Endothelial cell of umbilical vein (primary cell): ENCODE measurements at regions not wholly inside any gene's neighbourhood (a gene's known extent, or its start where the extent isn't known, plus 50 kb on each side); places are given as distances from the start of the nearest gene placed in this dataset.

Source experiments
- BruUV-seq: library from RNA; stranded (reverse); fragments of 400-500 nt; replicated peaks from 2 replicates; lab custom pipeline; 2021; lab: Mats Ljungman, UMichigan
- CTCF ChIA-PET: fragments of 300-600, 350-600 bp; sonication (Branson Sonifier 250); formaldehyde crosslinking; loops from one replicate; lab custom pipeline; 2021; ENCODE audit warnings: antibody characterized with exemption, inconsistent platforms; lab: Charles Lee
- POLR2A ChIA-PET: fragments of 300-600, 350-600 bp; sonication (Branson Sonifier 250); formaldehyde crosslinking; loops from one replicate; lab custom pipeline; 2021; ENCODE audit warnings: antibody characterized with exemption, inconsistent platforms; lab: Charles Lee
- DNase-seq: peaks from one replicate; pipeline ENCODE4 v3.0.0-alpha.2; 2011; ENCODE audit warnings: low read depth, low spot score
- FAIRE-seq: peaks from 2 replicates; lab custom pipeline; 2011; peaks lifted over from hg19 to GRCh38; lab: Jason Lieb, UNC
- H2AFZ ChIP-seq: 2 replicates; pipeline ENCODE4 v1.6.0; 2012; ENCODE audit warnings: low read depth, low read length, control low read depth, inconsistent platforms
- H3K27ac ChIP-seq: 2 replicates; pipeline ENCODE4 v1.5.1; 2011; ENCODE audit warnings: low read depth, mild to moderate bottlenecking, control low read depth, low read length, moderate library complexity; ENCODE audit not compliant: insufficient read depth
- H3K27me3 ChIP-seq, 2 experiments: 2 replicates each; pipeline versions ENCODE4 v1.6.0 to v1.6.1; 2011; ENCODE audit warnings: low read length in 2 of 2, mixed read lengths in 1 of 2; ENCODE audit not compliant: control insufficient read depth in 2 of 2, insufficient read depth in 2 of 2
- H3K36me3 ChIP-seq, 2 experiments: 2 replicates in 1 of 2; 3 replicates in 1 of 2; pipeline ENCODE4 v1.5.1; 2011; ENCODE audit warnings: low read length in 2 of 2, mild to moderate bottlenecking in 1 of 2, moderate library complexity in 1 of 2; ENCODE audit not compliant: control insufficient read depth in 2 of 2, insufficient read depth in 2 of 2; ENCODE audit errors: extremely low read depth in 1 of 2
- H3K4me1 ChIP-seq: 3 replicates; pipeline ENCODE4 v1.5.1; 2011; ENCODE audit warnings: mild to moderate bottlenecking, low read length; ENCODE audit not compliant: control insufficient read depth, insufficient read depth; ENCODE audit errors: extremely low read depth
- H3K4me2 ChIP-seq: 2 replicates; pipeline ENCODE4 v1.6.1; 2011; ENCODE audit warnings: low read length, control low read depth, mixed read lengths; ENCODE audit not compliant: insufficient read depth
- H3K4me3 ChIP-seq, 3 experiments: fragments of 200-600 bp in 1 of 3; sonication (generic), shearing (Covaris generic) in 1 of 3; replicated peaks in 1 of 3; 2 replicates each; pipeline ENCODE4 v1.5.1; 2011 to 2016; ENCODE audit warnings: control low read depth in 3 of 3, low read length in 3 of 3, mild to moderate bottlenecking in 2 of 3, inconsistent platforms in 1 of 3, low read depth in 1 of 3, moderate library complexity in 1 of 3; ENCODE audit not compliant: insufficient read depth in 1 of 3
- H3K79me2 ChIP-seq: 2 replicates; pipeline ENCODE4 v1.6.0; 2012; ENCODE audit warnings: low read length, inconsistent platforms; ENCODE audit not compliant: control insufficient read depth, insufficient read depth
- H3K9ac ChIP-seq: replicated peaks from 2 replicates; pipeline ENCODE3; 2011; ENCODE audit warnings: low read length, control low read depth; ENCODE audit not compliant: insufficient read depth; ENCODE audit errors: extremely low read depth
- H3K9me1 ChIP-seq: replicated peaks from 3 replicates; pipeline ENCODE4 v1.6.0; 2011; ENCODE audit warnings: mild to moderate bottlenecking, low read length; ENCODE audit not compliant: control insufficient read depth, insufficient read depth; ENCODE audit errors: extremely low read depth
- H3K9me3 ChIP-seq: replicated peaks from 2 replicates; pipeline ENCODE4 v1.5.1; 2012; ENCODE audit warnings: low read length, inconsistent platforms; ENCODE audit not compliant: control insufficient read depth, insufficient read depth
- H4K20me1 ChIP-seq: replicated peaks from 2 replicates; pipeline ENCODE3; 2011; ENCODE audit warnings: mild to moderate bottlenecking, low read length; ENCODE audit not compliant: control insufficient read depth, insufficient read depth; ENCODE audit errors: extremely low read depth
- CTCF ChIP-seq, 2 donors: IDR thresholded peaks; 1 replicate in 1 of 2; 2 replicates in 1 of 2; pipeline ENCODE4 v1.5.1; 2011; ENCODE audit warnings: low read length in 2 of 2, mild to moderate bottlenecking in 2 of 2, moderate library complexity in 2 of 2, control low read depth in 1 of 2, inconsistent platforms in 1 of 2, low read depth in 1 of 2; ENCODE audit not compliant: insufficient read depth in 1 of 2; ENCODE audit errors: extremely low read depth in 1 of 2
- EZH2 ChIP-seq: IDR thresholded peaks from 2 replicates; pipeline ENCODE4 v1.6.1; 2012; ENCODE audit warnings: borderline replicate concordance, low read depth, mild to moderate bottlenecking, moderate library complexity, low read length, inconsistent platforms; ENCODE audit not compliant: severe bottlenecking
- FOS ChIP-seq: IDR thresholded peaks from 2 replicates; pipeline ENCODE4 v1.6.1; 2011; ENCODE audit warnings: mild to moderate bottlenecking, low read length, moderate library complexity, borderline replicate concordance; ENCODE audit not compliant: insufficient read depth
- GATA2 ChIP-seq: IDR thresholded peaks from 2 replicates; pipeline ENCODE4 v1.7.0; 2011; ENCODE audit warnings: low read depth, mild to moderate bottlenecking, moderate library complexity, mixed read lengths, low read length; ENCODE audit not compliant: insufficient read length, insufficient read depth
- JUN ChIP-seq: IDR thresholded peaks from 2 replicates; pipeline ENCODE4 v1.6.1; 2011; ENCODE audit warnings: borderline replicate concordance, low read depth; ENCODE audit not compliant: insufficient read length, insufficient read depth
- MAX ChIP-seq: IDR thresholded peaks from 2 replicates; pipeline ENCODE4 v1.6.1; 2011; ENCODE audit not compliant: insufficient read depth, insufficient read length
- MYC ChIP-seq: IDR thresholded peaks from one replicate; pipeline ENCODE4 v1.6.1; 2011; ENCODE audit warnings: mild to moderate bottlenecking, low read depth, low read length
- POLR2A ChIP-seq: IDR thresholded peaks from 2 replicates; pipeline ENCODE4 v1.6.1; 2012; ENCODE audit warnings: low read depth, mild to moderate bottlenecking, control low read depth, low read length
- POLR2AphosphoS5 ChIP-seq: IDR thresholded peaks from 2 replicates; pipeline ENCODE4 v1.6.1; 2012; ENCODE audit warnings: low read depth, mild to moderate bottlenecking, control low read depth, low read length, moderate library complexity; ENCODE audit not compliant: insufficient read depth
- dilution Hi-C: fragments of 300-500 bp; cut with MboI; formaldehyde crosslinking; loops from one replicate; pipeline ENCODE4 v1.15.0; 2019; ENCODE audit warnings: low sequenced_read_pairs; ENCODE audit not compliant: extremely low pct_ligation_motif_present
- intact Hi-C: fragments of 100-400 bp; cut with micrococcal nuclease; formaldehyde crosslinking; loops from one replicate; pipeline ENCODE4 v1.10.0; 2022

- DNase-seq (no peak), FAIRE-seq (no peak)
- CTCF ChIA-PET: no interaction called here
- no peaks in the 10 kb centered on the region for H3K4me1 ChIP-seq
- H3K79me2 ChIP-seq: no peaks in the 10 kb centered on the region
- no peaks in the 10 kb centered on the region for H4K20me1 ChIP-seq
- H3K36me3 ChIP-seq: no peaks in the 10 kb centered on the region
- TF ChIP-seq FOS: no peak
- no peak for TF ChIP-seq EZH2
- TF ChIP-seq MAX: no peak
- TF ChIP-seq GATA2: no peak
- no peak for TF ChIP-seq POLR2A
- no peak for TF ChIP-seq POLR2AphosphoS5
- TF ChIP-seq JUN: no peak
- no peak for TF ChIP-seq MYC
- no peak overlapping the region for H3K4me2 ChIP-seq
- H3K9me1 ChIP-seq: no peaks in the 10 kb centered on the region
- H3K9me3 ChIP-seq: peaks cover 2% of the 10 kb centered on the region
- intact Hi-C loops (no loop called here), dilution Hi-C loops (no loop called here)
- no peaks in the 10 kb centered on the region for H3K27me3 ChIP-seq
- no peak overlapping the region for H3K27ac ChIP-seq
- no TSS peak for BruUV-seq
- POLR2A ChIA-PET: no interaction called here
- H3K9ac ChIP-seq: no peak overlapping the region
- no peak overlapping the region for H3K4me3 ChIP-seq
- H2AFZ ChIP-seq: no peak overlapping the region
Observed at GRCh38 chr2:81206216-81206615, 901.7 kb upstream of the LRRTM1 start.

- Histone ChIP-seq H3K4me2 (no peak overlapping the region), H2AFZ (no peak overlapping the region), H3K4me1 (no peaks in the 10 kb centered on the region), H3K27ac (no peak overlapping the region), H3K36me3 (no peaks in the 10 kb centered on the region), H4K20me1 (no peaks in the 10 kb centered on the region), H3K9me1 (no peaks in the 10 kb centered on the region), H3K9me3 (peaks cover 6% of the 10 kb centered on the region), H3K79me2 (no peaks in the 10 kb centered on the region), H3K9ac (no peak overlapping the region), H3K27me3 (no peaks in the 10 kb centered on the region), H3K4me3 (no peak overlapping the region)
- no TSS peak for BruUV-seq
- intact Hi-C loops (no loop called here), dilution Hi-C loops (no loop called here)
- TF ChIP-seq EZH2: no peak
- no peak for TF ChIP-seq JUN
- no peak for TF ChIP-seq FOS
- TF ChIP-seq POLR2A: no peak
- TF ChIP-seq MAX: no peak
- no peak for TF ChIP-seq GATA2
- TF ChIP-seq POLR2AphosphoS5: no peak
- TF ChIP-seq MYC: no peak
- no peak for TF ChIP-seq CTCF (IDR thresholded peaks at IDR 0.05; ENCODE audit: extremely low read depth in 1 of 2, insufficient read depth in 1 of 2, low read depth in 1 of 2, low read length in 2 of 2)
- DNase-seq (no peak), FAIRE-seq (no peak)
- ChIA-PET CTCF (no interaction called here), POLR2A (no interaction called here)
Observed at GRCh38 chr2:81196933-81197628, 892.5 kb upstream of the LRRTM1 start.
